K562 (cell line): ENCODE measurements at regions not wholly inside any gene's neighbourhood (a gene's known extent, or its start where the extent isn't known, plus 50 kb on each side); places are given as distances from the start of the nearest gene placed in this dataset.

ENCODE experiments used
- BMI1 ChIP-seq: fragments of 150-350 bp; IDR thresholded peaks from 2 replicates; pipeline ENCODE4 v1.6.1; 2014; ENCODE audit warnings: low read length
- HEY1 ChIP-seq: fragments of 250-450 bp; sonication (Bioruptor Pico); IDR thresholded peaks from 2 replicates; pipeline ENCODE4 v1.5.0; 2020; ENCODE audit warnings: mild to moderate bottlenecking, moderate library complexity, borderline replicate concordance
- TAF15 ChIP-seq: fragments of 200-400 bp; formaldehyde crosslinking; IDR thresholded peaks from 2 replicates; pipeline ENCODE4 v1.6.1; 2017; ENCODE audit warnings: mild to moderate bottlenecking, low read depth, low read length, moderate library complexity
- ZSCAN32 ChIP-seq: fragments of 450-650 bp; formaldehyde crosslinking; IDR thresholded peaks from 2 replicates; pipeline ENCODE4 v1.4.0; 2020; ENCODE audit warnings: mild to moderate bottlenecking, moderate library complexity
- TF ChIP-seq, protein P1 (sequence below), 3 experiments: IDR thresholded peaks in 2 of 3; conservative IDR thresholded peaks in 1 of 3; 2 replicates each; pipeline ENCODE4 v1.5.1; 2011 to 2012; ENCODE audit warnings: low read length in 3 of 3, mild to moderate bottlenecking in 3 of 3, control low read depth in 2 of 3, improper control_type of control experiment in 1 of 3, inconsistent platforms in 1 of 3, low read depth in 1 of 3, mixed read lengths in 1 of 3, moderate library complexity in 1 of 3; ENCODE audit not compliant: insufficient read depth in 2 of 3

DNA sequence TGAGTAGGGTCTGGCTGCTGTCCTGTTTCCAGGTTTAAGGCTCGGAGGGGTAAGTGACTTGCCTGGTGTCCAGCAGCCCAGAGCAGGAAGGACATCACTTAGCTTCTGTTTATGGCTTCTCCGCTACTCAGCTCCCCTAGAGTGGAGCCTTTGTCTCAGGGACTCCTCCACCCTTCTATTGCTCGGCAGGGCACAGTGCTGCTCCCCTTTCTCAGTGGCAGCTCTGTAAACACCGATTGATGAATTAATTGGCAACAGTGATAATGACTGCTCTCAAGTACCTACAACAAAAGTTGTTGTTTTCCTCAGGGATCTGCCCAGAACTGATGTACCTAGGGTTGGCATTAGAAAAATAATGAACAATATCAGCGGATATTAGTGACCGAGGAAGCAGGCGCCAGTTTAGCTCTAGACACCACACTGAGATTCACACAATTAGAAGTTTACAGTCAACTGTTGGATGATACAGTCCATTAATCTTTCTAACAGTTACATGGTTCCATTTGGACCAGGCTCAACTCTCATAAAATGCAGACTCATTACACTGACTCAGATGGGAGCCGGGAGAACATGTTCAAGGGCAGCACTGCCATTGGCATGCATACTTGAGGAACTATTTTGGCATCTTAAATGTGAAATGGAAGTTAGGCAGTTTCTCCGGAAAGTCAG lies 265.7 kb downstream of the MTX2 start:
- no peak for TF ChIP-seq ZSCAN32
- no peak for TF ChIP-seq TAF15
- TF ChIP-seq, protein P1, sequence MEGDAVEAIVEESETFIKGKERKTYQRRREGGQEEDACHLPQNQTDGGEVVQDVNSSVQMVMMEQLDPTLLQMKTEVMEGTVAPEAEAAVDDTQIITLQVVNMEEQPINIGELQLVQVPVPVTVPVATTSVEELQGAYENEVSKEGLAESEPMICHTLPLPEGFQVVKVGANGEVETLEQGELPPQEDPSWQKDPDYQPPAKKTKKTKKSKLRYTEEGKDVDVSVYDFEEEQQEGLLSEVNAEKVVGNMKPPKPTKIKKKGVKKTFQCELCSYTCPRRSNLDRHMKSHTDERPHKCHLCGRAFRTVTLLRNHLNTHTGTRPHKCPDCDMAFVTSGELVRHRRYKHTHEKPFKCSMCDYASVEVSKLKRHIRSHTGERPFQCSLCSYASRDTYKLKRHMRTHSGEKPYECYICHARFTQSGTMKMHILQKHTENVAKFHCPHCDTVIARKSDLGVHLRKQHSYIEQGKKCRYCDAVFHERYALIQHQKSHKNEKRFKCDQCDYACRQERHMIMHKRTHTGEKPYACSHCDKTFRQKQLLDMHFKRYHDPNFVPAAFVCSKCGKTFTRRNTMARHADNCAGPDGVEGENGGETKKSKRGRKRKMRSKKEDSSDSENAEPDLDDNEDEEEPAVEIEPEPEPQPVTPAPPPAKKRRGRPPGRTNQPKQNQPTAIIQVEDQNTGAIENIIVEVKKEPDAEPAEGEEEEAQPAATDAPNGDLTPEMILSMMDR (IDR thresholded peaks at IDR 0.05 in 2 of 3, conservative IDR thresholded peaks at IDR 0.05 in 1 of 3; ENCODE audit: insufficient read depth in 2 of 3, low read depth in 1 of 3, low read length in 3 of 3): no peak
- TF ChIP-seq BMI1: no peak
- no peak for TF ChIP-seq HEY1 (CRISPR knock-in tag)
